Keratinocyte (primary cell): ENCODE measurements at regions not wholly inside any gene's neighbourhood (a gene's known extent, or its start where the extent isn't known, plus 50 kb on each side); places are given as distances from the start of the nearest gene placed in this dataset.

ENCODE experiments used
- DNase-seq: peaks from one replicate; pipeline ENCODE4 v3.0.0-alpha.2; 2011; ENCODE audit warnings: low read depth, missing footprints, low spot score
- FAIRE-seq: peaks from 2 replicates; lab custom pipeline; 2011; peaks lifted over from hg19 to GRCh38; lab: Jason Lieb, UNC
- H2AFZ ChIP-seq: 2 replicates; pipeline ENCODE4 v1.6.0; 2012; ENCODE audit warnings: low read length, control low read depth, inconsistent platforms; ENCODE audit not compliant: control insufficient read depth
- H3K27ac ChIP-seq: 2 replicates; pipeline ENCODE4 v1.5.1; 2011; ENCODE audit warnings: low read length; ENCODE audit not compliant: control insufficient read depth, insufficient read depth
- H3K27me3 ChIP-seq: 3 replicates; pipeline ENCODE4 v1.6.0; 2011; ENCODE audit warnings: low read length; ENCODE audit not compliant: control insufficient read depth, insufficient read depth; ENCODE audit errors: extremely low read depth
- H3K36me3 ChIP-seq, 2 experiments: 2 replicates in 1 of 2; 3 replicates in 1 of 2; pipeline ENCODE4 v1.5.1; 2011; ENCODE audit warnings: low read length in 2 of 2, mild to moderate bottlenecking in 1 of 2; ENCODE audit not compliant: control insufficient read depth in 2 of 2, insufficient read depth in 2 of 2; ENCODE audit errors: extremely low read depth in 1 of 2
- H3K4me1 ChIP-seq: 3 replicates; pipeline ENCODE4 v1.5.1; 2011; ENCODE audit warnings: low read length; ENCODE audit not compliant: control insufficient read depth, insufficient read depth; ENCODE audit errors: extremely low read depth
- H3K4me2 ChIP-seq: 3 replicates; pipeline ENCODE4 v1.6.0; 2011; ENCODE audit warnings: low read depth, low read length; ENCODE audit not compliant: control insufficient read depth, insufficient read depth; ENCODE audit errors: extremely low read depth
- H3K4me3 ChIP-seq, 3 experiments: fragments of 200-600 bp in 1 of 3; sonication (generic) in 1 of 3; 2 replicates in 2 of 3; 3 replicates in 1 of 3; pipeline ENCODE4 v1.5.1; 2011 to 2016; ENCODE audit warnings: low read length in 3 of 3, mild to moderate bottlenecking in 3 of 3, control low read depth in 2 of 3, inconsistent platforms in 1 of 3, low read depth in 1 of 3, mixed read lengths in 1 of 3, mixed run types in 1 of 3, moderate library complexity in 1 of 3; ENCODE audit not compliant: control insufficient read depth in 2 of 3, insufficient read depth in 2 of 3; ENCODE audit errors: extremely low read depth in 1 of 3
- H3K79me2 ChIP-seq: 2 replicates; pipeline ENCODE4 v1.6.0; 2012; ENCODE audit warnings: low read length; ENCODE audit not compliant: control insufficient read depth, insufficient read depth
- H3K9ac ChIP-seq: 3 replicates; pipeline ENCODE4 v1.6.0; 2011; ENCODE audit warnings: low read length; ENCODE audit not compliant: control insufficient read depth, insufficient read depth; ENCODE audit errors: extremely low read depth
- H3K9me1 ChIP-seq: 3 replicates; pipeline ENCODE4 v1.6.0; 2011; ENCODE audit warnings: low read length; ENCODE audit not compliant: control insufficient read depth, insufficient read depth; ENCODE audit errors: extremely low read depth
- H3K9me3 ChIP-seq: 2 replicates; pipeline ENCODE4 v1.5.1; 2012; ENCODE audit warnings: low read depth, low read length; ENCODE audit not compliant: control insufficient read depth
- H4K20me1 ChIP-seq: 3 replicates; pipeline ENCODE4 v1.6.0; 2011; ENCODE audit warnings: low read length; ENCODE audit not compliant: control insufficient read depth, insufficient read depth; ENCODE audit errors: extremely low read depth
- EZH2 ChIP-seq: IDR thresholded peaks from one replicate; pipeline ENCODE4 v1.6.1; 2012; ENCODE audit warnings: inconsistent platforms, mild to moderate bottlenecking, low read length, moderate library complexity
- dilution Hi-C: fragments of 300-500 bp; cut with MboI; formaldehyde crosslinking; loops from one replicate; pipeline ENCODE4 v1.7.0; 2020; ENCODE audit warnings: low sequenced_read_pairs; ENCODE audit not compliant: extremely low pct_ligation_motif_present
- TF ChIP-seq, protein P1 (sequence below), 3 experiments: IDR thresholded peaks in 1 of 3; conservative IDR thresholded peaks in 1 of 3; optimal IDR thresholded peaks in 1 of 3; 2 replicates in 2 of 3; 3 replicates in 1 of 3; pipeline versions ENCODE3 to v1.5.1; 2011; ENCODE audit warnings: low read length in 3 of 3, mild to moderate bottlenecking in 3 of 3, moderate library complexity in 2 of 3, control low read depth in 1 of 3, inconsistent platforms in 1 of 3; ENCODE audit not compliant: insufficient read depth in 2 of 3; ENCODE audit errors: extremely low read depth in 1 of 3

DNA sequence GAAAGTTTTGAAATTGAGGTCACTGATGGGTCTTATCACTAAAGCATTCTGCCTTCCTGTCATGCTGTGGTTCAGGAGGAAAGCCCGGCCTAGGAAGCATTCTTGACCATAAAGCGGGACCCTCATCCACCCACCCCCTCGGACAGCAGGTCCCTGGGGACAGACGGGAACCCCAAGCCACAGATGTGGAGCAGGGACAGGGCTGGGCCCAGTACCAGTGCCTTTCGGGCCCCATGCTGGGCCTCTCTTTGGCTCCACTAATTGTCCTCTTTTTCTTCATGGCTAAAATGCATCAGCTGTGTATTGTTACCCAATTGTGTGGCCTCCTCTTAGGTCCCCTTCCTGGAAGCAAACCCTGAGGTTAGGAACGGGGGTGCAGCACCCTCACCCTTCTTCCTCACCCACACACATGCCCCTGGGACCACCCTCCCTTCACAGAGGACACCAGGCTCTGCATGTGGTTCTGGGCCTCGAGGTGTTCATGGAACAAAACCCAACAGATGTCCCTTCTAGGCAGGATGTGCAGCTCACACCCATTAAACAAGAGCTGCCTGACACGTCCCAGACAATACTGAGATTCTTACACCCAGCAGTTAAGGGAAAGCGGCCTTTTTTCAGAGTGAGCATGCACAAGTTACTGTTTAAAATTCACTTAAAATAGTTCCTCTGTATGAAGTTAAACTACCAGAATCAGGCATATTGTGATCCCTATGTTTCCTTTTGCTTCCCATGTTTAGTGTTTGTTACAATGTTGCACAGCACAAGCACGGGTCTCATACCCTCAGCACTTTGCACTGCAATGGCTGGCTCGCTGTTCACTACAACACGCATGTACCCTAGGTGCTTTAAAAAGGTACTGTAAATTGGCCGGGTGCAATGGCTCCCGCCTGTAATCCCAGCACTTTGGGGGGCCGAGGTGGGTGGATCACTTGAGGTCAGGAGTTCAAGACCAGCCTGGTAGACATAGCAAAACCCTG lies 807.6 kb downstream of the BRD1 start:
- Histone ChIP-seq H2AFZ (no peak overlapping the region), H3K4me3 (no peak overlapping the region), H3K79me2 (no peaks in the 10 kb centered on the region), H3K27me3 (no peaks in the 10 kb centered on the region), H3K27ac (no peak overlapping the region), H3K9ac (no peak overlapping the region), H4K20me1 (no peaks in the 10 kb centered on the region), H3K4me2 (no peak overlapping the region), H3K9me3 (no peaks in the 10 kb centered on the region), H3K4me1 (no peaks in the 10 kb centered on the region), H3K9me1 (no peaks in the 10 kb centered on the region), H3K36me3 (no peaks in the 10 kb centered on the region)
- dilution Hi-C loops: no loop called here
- TF ChIP-seq EZH2: no peak
- TF ChIP-seq, protein P1, sequence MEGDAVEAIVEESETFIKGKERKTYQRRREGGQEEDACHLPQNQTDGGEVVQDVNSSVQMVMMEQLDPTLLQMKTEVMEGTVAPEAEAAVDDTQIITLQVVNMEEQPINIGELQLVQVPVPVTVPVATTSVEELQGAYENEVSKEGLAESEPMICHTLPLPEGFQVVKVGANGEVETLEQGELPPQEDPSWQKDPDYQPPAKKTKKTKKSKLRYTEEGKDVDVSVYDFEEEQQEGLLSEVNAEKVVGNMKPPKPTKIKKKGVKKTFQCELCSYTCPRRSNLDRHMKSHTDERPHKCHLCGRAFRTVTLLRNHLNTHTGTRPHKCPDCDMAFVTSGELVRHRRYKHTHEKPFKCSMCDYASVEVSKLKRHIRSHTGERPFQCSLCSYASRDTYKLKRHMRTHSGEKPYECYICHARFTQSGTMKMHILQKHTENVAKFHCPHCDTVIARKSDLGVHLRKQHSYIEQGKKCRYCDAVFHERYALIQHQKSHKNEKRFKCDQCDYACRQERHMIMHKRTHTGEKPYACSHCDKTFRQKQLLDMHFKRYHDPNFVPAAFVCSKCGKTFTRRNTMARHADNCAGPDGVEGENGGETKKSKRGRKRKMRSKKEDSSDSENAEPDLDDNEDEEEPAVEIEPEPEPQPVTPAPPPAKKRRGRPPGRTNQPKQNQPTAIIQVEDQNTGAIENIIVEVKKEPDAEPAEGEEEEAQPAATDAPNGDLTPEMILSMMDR (optimal IDR thresholded peaks at IDR 0.05 in 1 of 3, IDR thresholded peaks at IDR 0.05 in 1 of 3, conservative IDR thresholded peaks at IDR 0.05 in 1 of 3; ENCODE audit: extremely low read depth in 1 of 3, insufficient read depth in 2 of 3, low read length in 3 of 3): no peak
- DNase-seq (no peak), FAIRE-seq (no peak)

DNA sequence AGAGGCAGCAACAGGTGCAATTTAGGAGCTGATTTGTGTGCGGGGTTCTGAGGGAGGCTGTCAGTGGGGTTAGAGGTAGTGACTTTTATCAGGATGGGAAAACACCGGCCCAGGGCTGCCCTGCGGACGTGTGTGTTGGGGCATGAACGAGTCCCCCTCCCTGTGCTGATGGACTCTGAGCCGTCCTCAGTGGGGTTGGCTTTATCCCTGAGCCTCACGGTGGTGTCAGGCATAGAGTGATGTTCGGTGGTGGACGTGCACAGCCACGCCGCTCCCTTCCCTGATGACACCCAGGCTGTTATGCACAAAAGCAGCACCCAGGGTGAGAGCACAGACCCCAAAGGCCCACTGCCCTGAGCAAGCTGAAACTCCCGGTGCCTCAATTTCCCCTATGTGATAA lies 809.1 kb downstream of the BRD1 start:
- DNase-seq: no peak
- TF ChIP-seq, protein P1 (optimal IDR thresholded peaks at IDR 0.05 in 1 of 3, IDR thresholded peaks at IDR 0.05 in 1 of 3, conservative IDR thresholded peaks at IDR 0.05 in 1 of 3; ENCODE audit: extremely low read depth in 1 of 3, insufficient read depth in 2 of 3, low read length in 3 of 3): no peak
- TF ChIP-seq EZH2: no peak
- no peaks in the 10 kb centered on the region for H3K4me1 ChIP-seq
- no peak overlapping the region for H3K9ac ChIP-seq
- H3K79me2 ChIP-seq: no peaks in the 10 kb centered on the region
- H3K36me3 ChIP-seq: no peaks in the 10 kb centered on the region
- H3K9me3 ChIP-seq: peaks cover 5% of the 10 kb centered on the region
- no peak for FAIRE-seq
- H3K4me2 ChIP-seq: no peak overlapping the region
- H4K20me1 ChIP-seq: no peaks in the 10 kb centered on the region
- no peaks in the 10 kb centered on the region for H3K27me3 ChIP-seq
- no peaks in the 10 kb centered on the region for H3K9me1 ChIP-seq
- dilution Hi-C loops: no loop called here
- H3K27ac ChIP-seq: no peak overlapping the region
- no peak overlapping the region for H3K4me3 ChIP-seq
- no peak overlapping the region for H2AFZ ChIP-seq
